ENCODE measurements at regions not wholly inside any gene's neighbourhood (a gene's known extent, or its start where the extent isn't known, plus 50 kb on each side); places are given as distances from the start of the nearest gene placed in this dataset.

GRCh38 chr18:5606951-5607350, 63.2 kb upstream of the EPB41L3 start:
- peaks cover 8% of the 10 kb centered on the region for H3K27me3 ChIP-seq (replicated peaks; ENCODE audit: insufficient read depth, low read depth, low read length, poor library complexity)
- POLR2A ChIA-PET (ENCODE audit: low non-redundant PET): no interaction called here
- H3K4me1 ChIP-seq (ENCODE audit: insufficient read depth, low read length, poor library complexity, severe bottlenecking): no peaks in the 10 kb centered on the region
- H3K4me3 ChIP-seq (ENCODE audit: low read depth, low read length, poor library complexity, severe bottlenecking): no peak overlapping the region
- BruUV-seq (replicated peaks): no TSS peak
- no peak overlapping the region for H3K27ac ChIP-seq (ENCODE audit: low read depth, low read length, poor library complexity, severe bottlenecking)
- TF ChIP-seq CTCF (conservative IDR thresholded peaks at IDR 0.05; ENCODE audit: low read depth, low read length) (no peak), EZH2 (IDR thresholded peaks at IDR 0.05; ENCODE audit: borderline replicate concordance, low read depth, low read length, poor library complexity, severe bottlenecking) (no peak)
- H3K9me3 ChIP-seq (ENCODE audit: low read depth, low read length, poor library complexity, severe bottlenecking): no peaks in the 10 kb centered on the region
- CTCF ChIA-PET: no interaction called here
- H3K36me3 ChIP-seq (ENCODE audit: insufficient read depth, low read length, poor library complexity, severe bottlenecking): no peaks in the 10 kb centered on the region
- no peak for DNase-seq (ENCODE audit: low spot score)
- intact Hi-C loops (cut with micrococcal nuclease; ENCODE audit: unreplicated experiment): no loop called here

GRCh38 chr18:5604778-5605177, 61.0 kb upstream of the EPB41L3 start:
- Histone ChIP-seq H3K4me3 (ENCODE audit: low read depth, low read length, poor library complexity, severe bottlenecking) (no peak overlapping the region), H3K27ac (ENCODE audit: low read depth, low read length, poor library complexity, severe bottlenecking) (no peak overlapping the region), H3K9me3 (ENCODE audit: low read depth, low read length, poor library complexity, severe bottlenecking) (no peaks in the 10 kb centered on the region), H3K36me3 (ENCODE audit: insufficient read depth, low read length, poor library complexity, severe bottlenecking) (no peaks in the 10 kb centered on the region), H3K27me3 (replicated peaks; ENCODE audit: insufficient read depth, low read depth, low read length, poor library complexity) (peaks cover 14% of the 10 kb centered on the region), H3K4me1 (ENCODE audit: insufficient read depth, low read length, poor library complexity, severe bottlenecking) (no peaks in the 10 kb centered on the region)
- intact Hi-C loops (cut with micrococcal nuclease; ENCODE audit: unreplicated experiment): no loop called here
- no TSS peak for BruUV-seq (replicated peaks)
- TF ChIP-seq EZH2 (IDR thresholded peaks at IDR 0.05; ENCODE audit: borderline replicate concordance, low read depth, low read length, poor library complexity, severe bottlenecking) (no peak), CTCF (conservative IDR thresholded peaks at IDR 0.05; ENCODE audit: low read depth, low read length) (no peak)
- CTCF ChIA-PET: no interaction called here
- no peak for DNase-seq (ENCODE audit: low spot score)
- POLR2A ChIA-PET (ENCODE audit: low non-redundant PET): no interaction called here

- H3K27me3 ChIP-seq (replicated peaks; ENCODE audit: insufficient read depth, low read depth, low read length, poor library complexity): peaks cover 10% of the 10 kb centered on the region
- POLR2A ChIA-PET (ENCODE audit: low non-redundant PET): no interaction called here
- DNase-seq (ENCODE audit: low spot score): no peak
- no peaks in the 10 kb centered on the region for H3K4me1 ChIP-seq (ENCODE audit: insufficient read depth, low read length, poor library complexity, severe bottlenecking)
- TF ChIP-seq CTCF (conservative IDR thresholded peaks at IDR 0.05; ENCODE audit: low read depth, low read length): no peak
- no peak for TF ChIP-seq EZH2 (IDR thresholded peaks at IDR 0.05; ENCODE audit: borderline replicate concordance, low read depth, low read length, poor library complexity, severe bottlenecking)
- H3K36me3 ChIP-seq (ENCODE audit: insufficient read depth, low read length, poor library complexity, severe bottlenecking): no peaks in the 10 kb centered on the region
- H3K27ac ChIP-seq (ENCODE audit: low read depth, low read length, poor library complexity, severe bottlenecking): no peak overlapping the region
- no TSS peak for BruUV-seq (replicated peaks)
- H3K9me3 ChIP-seq (ENCODE audit: low read depth, low read length, poor library complexity, severe bottlenecking): no peaks in the 10 kb centered on the region
- intact Hi-C loops (cut with micrococcal nuclease; ENCODE audit: unreplicated experiment): no loop called here
- H3K4me3 ChIP-seq (ENCODE audit: low read depth, low read length, poor library complexity, severe bottlenecking): no peak overlapping the region
- CTCF ChIA-PET: no interaction called here
Observed at GRCh38 chr18:5603153-5603552, 59.4 kb upstream of the EPB41L3 start.
